ENCODE measurements at regions not wholly inside any gene's neighbourhood (a gene's known extent, or its start where the extent isn't known, plus 50 kb on each side); places are given as distances from the start of the nearest gene placed in this dataset.

DNA sequence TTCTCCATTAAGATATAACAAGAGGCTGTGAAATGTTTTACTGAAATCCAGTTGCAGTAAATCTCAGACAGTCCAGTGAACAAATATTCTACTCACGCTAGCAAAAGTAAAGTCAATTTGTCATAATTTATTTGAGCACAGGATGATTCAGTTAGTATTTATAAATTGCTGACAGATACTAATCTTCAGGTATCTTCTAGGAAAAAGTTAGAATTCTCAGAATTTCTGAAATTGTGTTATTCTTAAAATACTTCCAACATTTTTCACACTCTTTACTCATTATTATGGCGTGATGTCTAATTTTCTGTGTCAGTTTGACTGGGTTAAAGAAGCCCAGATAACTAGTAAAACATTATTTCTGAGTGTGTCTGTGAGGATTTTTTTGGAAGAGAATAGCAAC is 460.2 kb upstream of the ACVR2A start:
- Histone ChIP-seq H3K27me3 (ENCODE audit: control insufficient read depth, insufficient read depth, low read length) (no peaks in the 10 kb centered on the region), H3K36me3 (ENCODE audit: control insufficient read depth, insufficient read depth, low read length) (no peaks in the 10 kb centered on the region), H3K79me2 (ENCODE audit: control insufficient read depth, insufficient read depth, low read length) (no peaks in the 10 kb centered on the region), H2AFZ (ENCODE audit: low read length) (no peak overlapping the region), H3K4me2 (ENCODE audit: extremely low read depth, insufficient read depth, low read length) (no peak overlapping the region), H3K9me3 (ENCODE audit: control insufficient read depth, insufficient read depth, low read depth, low read length) (no peaks in the 10 kb centered on the region), H3K4me1 (ENCODE audit: control insufficient read depth, extremely low read depth, insufficient read depth, low read length) (no peaks in the 10 kb centered on the region), H4K20me1 (ENCODE audit: control insufficient read depth, extremely low read depth, insufficient read depth, low read length) (no peaks in the 10 kb centered on the region), H3K27ac (ENCODE audit: insufficient read depth, low read length) (no peak overlapping the region), H3K4me3 (replicated peaks in 1 of 4; ENCODE audit: control extremely low read depth in 1 of 4, insufficient read depth in 1 of 4, low read depth in 3 of 4, low read length in 4 of 4) (no peak overlapping the region), H3K9ac (ENCODE audit: insufficient read depth, low read length) (no peak overlapping the region)
- no peak for DNase-seq (ENCODE audit: low read depth in 2 of 2)
- TF ChIP-seq, protein P1, sequence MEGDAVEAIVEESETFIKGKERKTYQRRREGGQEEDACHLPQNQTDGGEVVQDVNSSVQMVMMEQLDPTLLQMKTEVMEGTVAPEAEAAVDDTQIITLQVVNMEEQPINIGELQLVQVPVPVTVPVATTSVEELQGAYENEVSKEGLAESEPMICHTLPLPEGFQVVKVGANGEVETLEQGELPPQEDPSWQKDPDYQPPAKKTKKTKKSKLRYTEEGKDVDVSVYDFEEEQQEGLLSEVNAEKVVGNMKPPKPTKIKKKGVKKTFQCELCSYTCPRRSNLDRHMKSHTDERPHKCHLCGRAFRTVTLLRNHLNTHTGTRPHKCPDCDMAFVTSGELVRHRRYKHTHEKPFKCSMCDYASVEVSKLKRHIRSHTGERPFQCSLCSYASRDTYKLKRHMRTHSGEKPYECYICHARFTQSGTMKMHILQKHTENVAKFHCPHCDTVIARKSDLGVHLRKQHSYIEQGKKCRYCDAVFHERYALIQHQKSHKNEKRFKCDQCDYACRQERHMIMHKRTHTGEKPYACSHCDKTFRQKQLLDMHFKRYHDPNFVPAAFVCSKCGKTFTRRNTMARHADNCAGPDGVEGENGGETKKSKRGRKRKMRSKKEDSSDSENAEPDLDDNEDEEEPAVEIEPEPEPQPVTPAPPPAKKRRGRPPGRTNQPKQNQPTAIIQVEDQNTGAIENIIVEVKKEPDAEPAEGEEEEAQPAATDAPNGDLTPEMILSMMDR (conservative IDR thresholded peaks at IDR 0.05 in 1 of 2, IDR thresholded peaks at IDR 0.05 in 1 of 2; ENCODE audit: low read depth in 1 of 2, low read length in 2 of 2), result no peak
- TF ChIP-seq EZH2 (IDR thresholded peaks at IDR 0.05; ENCODE audit: low read length, missing control alignments), result no peak

DNA sequence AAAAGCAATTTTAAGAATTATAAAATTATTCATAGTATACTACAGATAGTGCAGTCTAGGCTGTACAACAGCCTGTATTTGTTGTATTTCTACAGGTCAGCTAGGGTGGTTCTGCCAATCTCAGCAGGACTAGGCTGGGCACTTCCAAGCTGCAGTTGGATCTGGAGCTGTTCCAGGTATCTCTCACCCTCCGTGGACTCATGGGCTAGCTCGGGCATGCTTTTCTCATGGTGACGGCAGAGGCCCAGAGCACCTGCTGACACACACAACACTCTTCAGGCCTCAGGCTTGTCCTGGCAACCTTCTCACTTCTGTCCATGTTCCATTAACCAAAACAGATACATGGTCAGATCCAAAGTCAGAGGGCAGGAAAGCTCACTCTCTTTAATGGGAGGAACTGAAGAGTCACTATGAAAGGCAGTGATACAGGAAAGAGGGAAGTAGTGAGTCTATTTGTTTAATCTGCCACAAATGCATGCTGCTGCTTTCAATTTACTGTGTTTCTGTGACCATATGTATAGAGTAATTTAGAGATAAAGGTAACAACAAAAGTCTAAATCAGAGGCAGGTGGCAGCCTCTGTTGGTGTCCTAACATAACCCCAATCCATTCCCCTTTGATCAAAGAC is 462.4 kb upstream of the ACVR2A start:
- Histone ChIP-seq H3K27ac (ENCODE audit: insufficient read depth, low read length) (no peak overlapping the region), H3K27me3 (ENCODE audit: control insufficient read depth, insufficient read depth, low read length) (no peaks in the 10 kb centered on the region), H3K4me1 (ENCODE audit: control insufficient read depth, extremely low read depth, insufficient read depth, low read length) (no peaks in the 10 kb centered on the region), H3K4me2 (ENCODE audit: extremely low read depth, insufficient read depth, low read length) (no peak overlapping the region), H3K36me3 (ENCODE audit: control insufficient read depth, insufficient read depth, low read length) (no peaks in the 10 kb centered on the region), H3K4me3 (replicated peaks in 1 of 4; ENCODE audit: control extremely low read depth in 1 of 4, insufficient read depth in 1 of 4, low read depth in 3 of 4, low read length in 4 of 4) (no peak overlapping the region), H3K9ac (ENCODE audit: insufficient read depth, low read length) (no peak overlapping the region), H3K9me3 (ENCODE audit: control insufficient read depth, insufficient read depth, low read depth, low read length) (no peaks in the 10 kb centered on the region), H4K20me1 (ENCODE audit: control insufficient read depth, extremely low read depth, insufficient read depth, low read length) (no peaks in the 10 kb centered on the region), H3K79me2 (ENCODE audit: control insufficient read depth, insufficient read depth, low read length) (no peaks in the 10 kb centered on the region), H2AFZ (ENCODE audit: low read length) (no peak overlapping the region)
- TF ChIP-seq EZH2 (IDR thresholded peaks at IDR 0.05; ENCODE audit: low read length, missing control alignments), result no peak
- TF ChIP-seq, protein P1 (conservative IDR thresholded peaks at IDR 0.05 in 1 of 2, IDR thresholded peaks at IDR 0.05 in 1 of 2; ENCODE audit: low read depth in 1 of 2, low read length in 2 of 2), result no peak
- DNase-seq (ENCODE audit: low read depth in 2 of 2), result no peak

GRCh38 chr2:147378403-147378802 is 466.4 kb upstream of the ACVR2A start:
- H3K4me1 ChIP-seq (ENCODE audit: control insufficient read depth, extremely low read depth, insufficient read depth, low read length), result no peaks in the 10 kb centered on the region
- H4K20me1 ChIP-seq (ENCODE audit: control insufficient read depth, extremely low read depth, insufficient read depth, low read length), result no peaks in the 10 kb centered on the region
- no peaks in the 10 kb centered on the region for H3K36me3 ChIP-seq (ENCODE audit: control insufficient read depth, insufficient read depth, low read length)
- H3K9ac ChIP-seq (ENCODE audit: insufficient read depth, low read length), result no peak overlapping the region
- no peak for TF ChIP-seq EZH2 (IDR thresholded peaks at IDR 0.05; ENCODE audit: low read length, missing control alignments)
- TF ChIP-seq, protein P1 (conservative IDR thresholded peaks at IDR 0.05 in 1 of 2, IDR thresholded peaks at IDR 0.05 in 1 of 2; ENCODE audit: low read depth in 1 of 2, low read length in 2 of 2), result no peak
- no peaks in the 10 kb centered on the region for H3K79me2 ChIP-seq (ENCODE audit: control insufficient read depth, insufficient read depth, low read length)
- DNase-seq (ENCODE audit: low read depth in 2 of 2), result no peak
- no peaks in the 10 kb centered on the region for H3K27me3 ChIP-seq (ENCODE audit: control insufficient read depth, insufficient read depth, low read length)
- no peak overlapping the region for H3K4me2 ChIP-seq (ENCODE audit: extremely low read depth, insufficient read depth, low read length)
- H2AFZ ChIP-seq (ENCODE audit: low read length), result no peak overlapping the region
- H3K9me3 ChIP-seq (ENCODE audit: control insufficient read depth, insufficient read depth, low read depth, low read length), result no peaks in the 10 kb centered on the region
- H3K27ac ChIP-seq (ENCODE audit: insufficient read depth, low read length), result no peak overlapping the region
- H3K4me3 ChIP-seq (replicated peaks in 1 of 4; ENCODE audit: control extremely low read depth in 1 of 4, insufficient read depth in 1 of 4, low read depth in 3 of 4, low read length in 4 of 4), result no peak overlapping the region

Measured in fibroblast of lung (primary cell).